NCI-H146 treated with DMSO at 0.1 percent for 48 hours (cell line): ENCODE measurements at regions not wholly inside any gene's neighbourhood (a gene's known extent, or its start where the extent isn't known, plus 50 kb on each side); places are given as distances from the start of the nearest gene placed in this dataset.

Source experiments
- DNase-seq: peaks from one replicate; lab custom pipeline; 2025; ENCODE audit not compliant: unreplicated experiment; lab: John Stamatoyannopoulos, UW

DNA sequence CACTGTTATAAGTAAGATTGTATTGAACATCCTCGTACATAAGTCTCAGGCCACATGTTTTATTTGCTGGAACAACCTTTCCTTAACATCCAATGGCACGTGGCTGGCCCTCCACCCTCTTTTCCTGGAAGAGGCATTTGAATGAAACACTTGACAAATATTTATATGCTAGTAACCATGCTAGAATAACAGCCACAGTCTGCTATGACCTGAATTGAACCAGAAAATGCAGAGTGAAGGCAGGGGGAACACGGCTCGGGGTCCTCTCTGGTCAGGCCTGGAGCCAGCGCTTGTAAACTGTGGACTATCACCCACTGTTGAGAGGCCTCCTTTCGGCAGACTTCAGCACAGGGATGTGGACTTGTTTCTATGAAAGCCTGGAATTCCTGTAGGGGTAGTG, 198.2 kb upstream of the COPS8 start:
- no peak for DNase-seq

- no peak for DNase-seq
Observed at GRCh38 chr2:236887953-236888793, 197.5 kb upstream of the COPS8 start.

DNA sequence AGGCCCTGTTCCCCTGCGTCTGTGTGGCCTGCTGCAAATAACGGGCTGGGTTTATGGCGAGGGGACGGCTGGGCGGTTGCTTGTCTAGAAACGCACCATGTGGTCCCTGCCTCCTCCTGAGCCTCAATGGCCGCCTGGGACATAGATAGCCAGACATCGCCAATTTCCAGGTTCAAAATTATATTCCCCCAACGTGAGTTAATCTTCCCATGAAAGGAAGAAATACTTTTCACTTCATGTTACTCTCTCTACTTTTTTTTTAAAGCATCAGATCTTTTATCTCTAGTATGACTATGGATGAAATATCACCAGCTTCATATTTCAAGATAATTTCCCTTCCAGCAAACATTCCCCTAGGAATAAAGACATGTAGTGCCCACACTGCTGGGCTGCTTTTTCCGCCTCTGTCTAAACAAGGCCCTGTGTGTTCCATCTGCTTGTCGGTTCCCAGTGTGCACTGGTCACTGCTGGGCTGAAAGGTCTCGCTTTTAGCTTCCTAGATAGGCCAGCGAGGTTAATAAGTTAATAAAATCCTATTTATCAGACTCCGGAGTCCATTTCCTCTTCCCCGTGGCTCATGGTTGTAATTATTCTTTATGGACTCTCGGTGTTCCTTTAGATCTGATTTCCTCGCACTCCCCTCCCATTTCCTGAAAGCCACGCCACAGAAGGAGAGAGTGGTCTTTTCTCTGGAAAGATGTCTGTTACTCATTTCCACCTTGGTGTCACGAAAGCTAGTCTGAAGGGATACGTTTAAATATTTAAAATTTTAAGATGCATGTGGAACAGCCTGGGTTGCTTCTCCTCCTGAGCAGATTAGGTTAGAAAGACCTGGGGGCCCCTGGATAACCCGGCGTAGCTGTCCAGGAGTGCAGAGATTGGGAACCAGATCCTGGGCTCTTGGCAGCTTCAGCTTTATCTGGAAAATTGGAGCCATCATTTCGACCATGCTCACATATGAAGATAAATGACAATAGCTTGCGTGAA, 196.6 kb upstream of the COPS8 start:
- no peak for DNase-seq

DNA sequence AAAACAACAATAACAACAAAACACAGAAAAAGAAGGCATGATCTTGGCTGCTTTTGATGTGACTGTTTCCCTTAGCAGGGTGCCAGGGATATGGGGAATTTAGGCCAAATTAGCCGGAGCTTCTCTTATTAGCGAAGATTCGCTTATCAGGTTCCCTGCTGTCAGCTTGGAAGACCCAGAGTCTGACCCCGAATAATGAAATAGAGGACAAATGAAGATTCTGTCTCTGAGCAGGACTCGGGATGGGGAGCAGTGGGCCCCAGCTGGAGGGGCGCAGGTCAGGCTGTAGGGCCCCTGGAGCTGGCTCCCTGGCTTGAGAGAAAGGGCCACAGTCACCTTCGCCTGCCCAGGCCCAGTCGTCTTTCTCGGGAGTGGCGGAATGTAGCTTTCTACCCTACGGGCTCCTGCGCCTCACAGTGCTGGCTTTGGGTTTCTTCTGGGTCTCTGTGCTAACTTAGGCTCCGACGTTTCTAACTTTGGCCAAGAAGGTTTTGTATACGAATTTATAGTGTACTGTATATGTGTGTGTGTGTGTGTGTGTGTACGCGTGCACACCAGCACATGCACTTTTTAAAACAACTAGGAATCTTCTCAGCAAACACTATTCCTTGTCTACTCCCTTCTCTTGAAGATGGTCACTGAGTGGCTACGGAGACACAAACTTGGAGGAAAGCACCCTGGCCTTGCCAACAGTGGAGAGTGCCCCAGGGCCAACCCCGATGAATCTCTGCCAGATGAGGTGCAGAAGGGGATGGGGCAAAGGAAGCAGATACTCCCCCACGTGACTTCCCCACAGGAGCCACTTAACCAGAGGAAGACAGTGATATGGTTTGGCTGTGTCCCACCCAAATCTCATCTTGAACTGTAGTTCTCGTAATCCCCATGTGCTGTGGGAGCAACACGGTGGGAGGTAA, 195.6 kb upstream of the COPS8 start:
- DNase-seq: no peak

DNA sequence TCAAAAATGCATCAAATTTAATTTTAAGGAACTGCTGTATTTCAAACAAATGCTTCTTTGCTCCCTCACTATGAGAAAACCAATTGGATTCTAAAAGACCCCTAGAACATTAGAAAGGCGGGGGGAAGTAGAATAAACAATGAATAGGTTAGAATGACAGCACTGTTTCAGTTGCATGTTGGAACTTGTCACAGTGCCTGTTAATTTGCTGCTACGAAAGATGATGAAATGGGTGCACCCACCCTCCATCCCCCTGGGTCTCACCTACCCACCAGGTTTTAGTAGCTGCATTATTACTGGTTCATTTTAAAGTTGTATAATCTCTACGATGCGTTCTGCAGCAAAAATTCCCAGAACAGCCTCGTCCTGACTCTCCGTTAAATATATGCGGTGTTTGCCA, 193.0 kb upstream of the COPS8 start:
- DNase-seq: no peak

DNA sequence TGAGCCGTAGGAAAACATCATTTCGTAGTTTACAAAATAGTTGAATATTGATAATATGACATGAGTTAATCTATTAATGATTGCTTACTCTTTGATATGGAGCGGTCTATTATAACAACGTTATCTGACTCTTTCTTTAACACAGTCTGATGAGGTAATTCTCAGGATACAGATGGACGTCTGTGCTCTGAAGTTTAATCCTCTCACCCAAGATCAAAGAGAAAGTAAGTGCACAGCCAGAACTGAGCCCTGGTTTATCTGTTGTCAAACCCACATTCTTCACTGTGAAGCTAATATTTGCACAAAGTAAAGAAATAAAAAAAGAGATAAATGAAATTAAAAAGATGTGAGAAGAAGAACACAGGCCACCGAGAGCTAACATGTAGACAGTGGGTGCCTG, 190.9 kb upstream of the COPS8 start:
- DNase-seq: no peak

DNA sequence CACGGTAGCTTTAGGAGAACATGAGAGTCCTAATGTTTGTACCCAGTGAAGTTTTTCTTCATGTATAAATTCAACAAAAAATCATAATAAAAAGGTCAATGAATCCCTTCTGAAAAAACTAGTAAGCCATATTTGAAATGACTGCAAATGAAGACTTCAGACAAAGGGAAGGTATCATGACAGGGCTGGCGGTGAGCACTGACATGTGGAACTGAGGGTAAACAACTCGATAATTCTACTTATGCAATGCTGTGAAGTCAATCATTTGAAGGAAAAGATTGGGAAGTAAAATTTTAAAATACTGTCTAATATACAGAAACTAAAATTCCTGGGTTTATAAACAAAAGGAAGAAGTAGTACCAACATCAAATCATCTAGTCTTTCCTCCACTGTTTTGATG, 190.2 kb upstream of the COPS8 start:
- DNase-seq: no peak

- no peak for DNase-seq
Observed at GRCh38 chr2:236896688-236897087, 189.0 kb upstream of the COPS8 start.

DNA sequence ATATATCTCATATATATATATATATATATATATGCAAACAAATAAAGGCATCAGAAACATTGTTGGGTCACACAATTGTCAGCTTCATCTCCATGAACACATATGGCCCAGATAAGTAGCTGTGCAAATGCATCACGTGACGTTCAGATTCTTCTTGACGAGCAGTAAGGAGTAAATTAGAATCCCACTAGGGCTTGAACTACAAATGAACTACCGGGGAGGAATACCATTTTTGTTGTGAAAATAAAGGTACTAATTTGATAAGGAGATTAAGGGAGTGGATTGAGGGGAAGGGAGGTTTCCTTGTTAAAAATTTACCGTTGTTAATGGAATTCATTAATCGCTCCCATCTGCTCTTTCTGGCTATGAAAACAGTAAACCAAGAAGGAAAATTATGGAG, 186.5 kb upstream of the COPS8 start:
- no peak for DNase-seq

DNA sequence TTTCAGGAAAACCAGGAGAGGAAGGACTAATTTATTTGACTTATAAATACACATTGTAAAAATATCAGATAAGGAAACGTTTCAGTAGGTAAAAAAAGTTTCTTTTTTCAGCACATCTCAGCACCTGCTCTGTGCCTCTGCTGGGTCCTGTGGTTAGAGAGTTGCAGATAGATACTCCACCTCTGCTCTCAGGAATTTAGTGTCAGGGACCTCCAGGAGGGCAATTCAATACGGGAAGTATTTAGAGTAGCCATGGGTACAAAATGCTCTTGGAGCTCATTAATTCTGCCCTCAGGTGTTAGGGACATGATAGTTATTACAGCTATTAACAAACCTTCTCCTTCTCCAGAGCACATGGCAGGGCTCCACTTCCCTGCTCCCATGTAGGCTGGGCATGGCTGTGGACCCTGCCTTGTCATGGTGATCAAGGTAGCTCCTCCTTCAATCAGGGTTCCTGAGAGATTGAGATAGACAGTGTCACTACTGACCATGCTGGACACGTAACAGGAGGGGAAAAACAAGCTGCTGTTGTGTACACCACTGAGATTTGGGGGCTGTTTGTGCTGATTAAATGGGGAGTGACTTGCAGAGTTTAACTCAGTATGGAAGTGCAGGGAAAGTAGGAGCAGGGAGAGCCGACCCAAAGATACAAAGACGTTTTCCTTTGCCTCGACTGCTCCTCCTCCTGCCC, 185.6 kb upstream of the COPS8 start:
- no peak for DNase-seq

GRCh38 chr2:236901956-236902355, 183.7 kb upstream of the COPS8 start:
- no peak for DNase-seq

- DNase-seq: no peak
Observed at GRCh38 chr2:236903978-236904377, 181.7 kb upstream of the COPS8 start.

GRCh38 chr2:236904389-236905263, 181.1 kb upstream of the COPS8 start:
- no peak for DNase-seq

DNA sequence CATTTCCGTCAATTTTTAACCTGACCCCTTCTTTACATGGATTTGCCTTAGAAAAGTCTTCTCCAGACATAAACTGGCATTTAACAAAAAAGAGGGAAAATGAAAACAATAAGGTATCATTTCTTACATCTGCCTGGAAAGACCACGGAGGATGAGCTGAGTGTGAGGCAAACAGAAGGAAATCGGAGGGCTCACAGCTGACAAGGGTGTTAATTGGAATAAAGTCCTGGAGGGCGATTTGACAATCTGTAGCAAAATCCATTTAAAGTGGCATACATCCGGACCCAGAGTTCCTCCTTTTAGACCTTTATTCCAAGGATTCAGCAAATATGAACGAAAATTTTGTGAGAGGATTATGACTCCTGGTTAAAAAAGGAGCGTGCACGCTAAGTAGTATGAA, 179.7 kb upstream of the COPS8 start:
- no peak for DNase-seq

- no peak for DNase-seq
Observed at GRCh38 chr2:236908439-236909192, 177.1 kb upstream of the COPS8 start.

- no peak for DNase-seq
Observed at GRCh38 chr2:236909193-236909504, 176.5 kb upstream of the COPS8 start.

- no peak for DNase-seq
Observed at GRCh38 chr2:236909802-236910201, 175.9 kb upstream of the COPS8 start.

- no peak for DNase-seq
Observed at GRCh38 chr2:236910781-236911495, 174.8 kb upstream of the COPS8 start.
